ENCODE measurements at regions not wholly inside any gene's neighbourhood (a gene's known extent, or its start where the extent isn't known, plus 50 kb on each side); places are given as distances from the start of the nearest gene placed in this dataset.

DNA sequence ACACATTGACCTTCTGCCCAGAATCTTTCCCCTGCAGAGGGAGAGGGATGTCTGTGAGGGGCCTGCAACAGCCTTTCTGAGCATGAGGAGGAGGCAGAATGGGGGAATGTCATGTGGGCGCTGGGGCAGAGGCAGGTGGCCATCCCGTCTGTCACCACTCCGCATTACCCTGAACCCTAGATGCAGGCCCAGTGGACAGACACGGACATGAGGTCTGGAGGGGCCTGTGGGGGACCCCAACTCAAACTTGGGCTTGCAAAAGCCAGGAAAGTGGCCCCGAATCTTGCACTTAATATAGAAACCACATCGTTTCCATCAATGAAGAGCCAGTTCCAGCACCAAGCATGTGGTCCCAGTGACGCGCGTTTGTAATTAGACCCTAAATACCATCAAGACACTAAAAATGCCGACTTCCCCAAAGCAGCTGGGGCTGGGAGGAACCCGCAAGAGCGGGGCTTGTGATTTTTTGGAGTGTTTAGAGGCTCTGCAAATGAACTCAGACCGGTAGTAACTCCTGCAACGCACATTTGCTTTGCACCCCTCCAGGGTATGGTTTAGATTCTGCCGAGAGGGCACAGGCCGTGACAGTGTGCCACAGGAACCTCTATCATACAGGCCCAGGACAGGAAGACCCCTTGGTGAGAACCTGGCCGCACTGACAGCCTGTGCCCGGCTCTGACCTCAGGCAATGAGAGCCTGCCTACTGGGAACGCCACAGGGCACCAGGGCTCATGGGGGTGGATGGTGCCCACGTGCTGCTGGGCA lies 109.3 kb downstream of the CTTN start:
- Histone ChIP-seq H3K27ac (ENCODE audit: low read depth) (no peak overlapping the region), H3F3A (replicated peaks; ENCODE audit: low read depth) (no peaks in the 10 kb centered on the region), H3K36me3 (ENCODE audit: insufficient read depth) (no peaks in the 10 kb centered on the region), H3K4me3 (no peak overlapping the region), H2AFZ (no peak overlapping the region), H3K4me1 (ENCODE audit: insufficient read depth) (no peaks in the 10 kb centered on the region), H3K9me2 (ENCODE audit: insufficient read depth) (no peaks in the 10 kb centered on the region), H3K79me2 (replicated peaks; ENCODE audit: insufficient read depth) (no peaks in the 10 kb centered on the region), H4K20me1 (replicated peaks; ENCODE audit: insufficient read depth) (no peaks in the 10 kb centered on the region; the same call in 1 of the 2 replicates), H3K4me2 (no peak overlapping the region), H3K27me3 (ENCODE audit: insufficient read depth) (no peaks in the 10 kb centered on the region)
- TF ChIP-seq JUNB (IDR thresholded peaks at IDR 0.05; ENCODE audit: unreplicated experiment) (no peak), ETS1 (IDR thresholded peaks at IDR 0.05) (no peak), STAT1 (IDR thresholded peaks at IDR 0.05; ENCODE audit: unreplicated experiment) (no peak), CREB1 (CRISPR knock-in tag; IDR thresholded peaks at IDR 0.05; ENCODE audit: low read depth) (no peak), ZNF331 (CRISPR knock-in tag; IDR thresholded peaks at IDR 0.05; ENCODE audit: low read depth) (no peak), ZNF462 (CRISPR knock-in tag; IDR thresholded peaks at IDR 0.05) (no peak), ZNF114 (CRISPR knock-in tag; IDR thresholded peaks at IDR 0.05) (no peak)
- TF ChIP-seq, protein P1, sequence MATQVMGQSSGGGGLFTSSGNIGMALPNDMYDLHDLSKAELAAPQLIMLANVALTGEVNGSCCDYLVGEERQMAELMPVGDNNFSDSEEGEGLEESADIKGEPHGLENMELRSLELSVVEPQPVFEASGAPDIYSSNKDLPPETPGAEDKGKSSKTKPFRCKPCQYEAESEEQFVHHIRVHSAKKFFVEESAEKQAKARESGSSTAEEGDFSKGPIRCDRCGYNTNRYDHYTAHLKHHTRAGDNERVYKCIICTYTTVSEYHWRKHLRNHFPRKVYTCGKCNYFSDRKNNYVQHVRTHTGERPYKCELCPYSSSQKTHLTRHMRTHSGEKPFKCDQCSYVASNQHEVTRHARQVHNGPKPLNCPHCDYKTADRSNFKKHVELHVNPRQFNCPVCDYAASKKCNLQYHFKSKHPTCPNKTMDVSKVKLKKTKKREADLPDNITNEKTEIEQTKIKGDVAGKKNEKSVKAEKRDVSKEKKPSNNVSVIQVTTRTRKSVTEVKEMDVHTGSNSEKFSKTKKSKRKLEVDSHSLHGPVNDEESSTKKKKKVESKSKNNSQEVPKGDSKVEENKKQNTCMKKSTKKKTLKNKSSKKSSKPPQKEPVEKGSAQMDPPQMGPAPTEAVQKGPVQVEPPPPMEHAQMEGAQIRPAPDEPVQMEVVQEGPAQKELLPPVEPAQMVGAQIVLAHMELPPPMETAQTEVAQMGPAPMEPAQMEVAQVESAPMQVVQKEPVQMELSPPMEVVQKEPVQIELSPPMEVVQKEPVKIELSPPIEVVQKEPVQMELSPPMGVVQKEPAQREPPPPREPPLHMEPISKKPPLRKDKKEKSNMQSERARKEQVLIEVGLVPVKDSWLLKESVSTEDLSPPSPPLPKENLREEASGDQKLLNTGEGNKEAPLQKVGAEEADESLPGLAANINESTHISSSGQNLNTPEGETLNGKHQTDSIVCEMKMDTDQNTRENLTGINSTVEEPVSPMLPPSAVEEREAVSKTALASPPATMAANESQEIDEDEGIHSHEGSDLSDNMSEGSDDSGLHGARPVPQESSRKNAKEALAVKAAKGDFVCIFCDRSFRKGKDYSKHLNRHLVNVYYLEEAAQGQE (IDR thresholded peaks at IDR 0.05; ENCODE audit: unreplicated experiment), result no peak
- no peak overlapping the region for H3K4me3 Mint-ChIP-seq
- H3K36me3 Mint-ChIP-seq (ENCODE audit: low read depth), result no peaks in the 10 kb centered on the region
- no peak for DNase-seq (ENCODE audit: low spot score)
- peaks cover 35% of the 10 kb centered on the region for H3K4me1 Mint-ChIP-seq
- no peak for ATAC-seq
- H3K27ac Mint-ChIP-seq, result no peak overlapping the region
- H3K9me3 Mint-ChIP-seq, result peaks cover 6% of the 10 kb centered on the region; the same call in 2 of the 3 replicates
- peaks cover 24% of the 10 kb centered on the region for H3K27me3 Mint-ChIP-seq (ENCODE audit: insufficient read depth, low read depth, poor library complexity)

Data from GM23338 (cell line).